HG03460 (cell line): ENCODE measurements at regions not wholly inside any gene's neighbourhood (a gene's known extent, or its start where the extent isn't known, plus 50 kb on each side); places are given as distances from the start of the nearest gene placed in this dataset.
A peak's percentile ranks its signal among the peaks of the same experiment; 100 is the strongest.
"Not testable (repeated sequence)": the region's sequence is repeated elsewhere in the genome, so short reads cannot be mapped to it uniquely, and the experiment has no call there.

Source experiments
- ATAC-seq: cut with Tn5 transposase; IDR thresholded peaks from one replicate; pipeline ENCODE4 v1.9.1; 2021; ENCODE audit not compliant: unreplicated experiment

GRCh38 chr10:46740368-46740767 lies 161.4 kb downstream of the SYT15 start:
- ATAC-seq: not testable (repeated sequence)

- ATAC-seq: not testable (repeated sequence)
Observed at GRCh38 chr10:46749003-46749402, 162.2 kb upstream of the PTPN20 start.

GRCh38 chr10:46749470-46749869 lies 161.8 kb upstream of the PTPN20 start:
- not testable (repeated sequence) for ATAC-seq

- ATAC-seq: not testable (repeated sequence)
Observed at GRCh38 chr10:46753763-46754162, 157.5 kb upstream of the PTPN20 start.

GRCh38 chr10:46761471-46761870 lies 149.8 kb upstream of the PTPN20 start:
- peak; percentile 87 for ATAC-seq

- ATAC-seq: not testable (repeated sequence)
Observed at GRCh38 chr10:46768515-46769291, 142.5 kb upstream of the PTPN20 start.

- ATAC-seq: not testable (repeated sequence)
Observed at GRCh38 chr10:46773178-46773896, 137.9 kb upstream of the PTPN20 start.

GRCh38 chr10:46773897-46774236 lies 137.4 kb upstream of the PTPN20 start:
- not testable (repeated sequence) for ATAC-seq

- not testable (repeated sequence) for ATAC-seq
Observed at GRCh38 chr10:46774366-46774765, 136.9 kb upstream of the PTPN20 start.

- not testable (repeated sequence) for ATAC-seq
Observed at GRCh38 chr10:46774945-46775667, 136.1 kb upstream of the PTPN20 start.

- not testable (repeated sequence) for ATAC-seq
Observed at GRCh38 chr10:46775668-46776059, 135.6 kb upstream of the PTPN20 start.

- ATAC-seq: not testable (repeated sequence)
Observed at GRCh38 chr10:46779571-46779970, 131.7 kb upstream of the PTPN20 start.

GRCh38 chr10:46780164-46780563 lies 131.1 kb upstream of the PTPN20 start:
- ATAC-seq: not testable (repeated sequence)

- not testable (repeated sequence) for ATAC-seq
Observed at GRCh38 chr10:46781001-46781400, 130.2 kb upstream of the PTPN20 start.

- not testable (repeated sequence) for ATAC-seq
Observed at GRCh38 chr10:46782001-46782874, 129.0 kb upstream of the PTPN20 start.

GRCh38 chr10:46784665-46785064 lies 126.6 kb upstream of the PTPN20 start:
- not testable (repeated sequence) for ATAC-seq

- ATAC-seq: not testable (repeated sequence)
Observed at GRCh38 chr10:46786125-46786517, 125.1 kb upstream of the PTPN20 start.

- ATAC-seq: peak; percentile 72
Observed at GRCh38 chr10:46786518-46787320, 124.5 kb upstream of the PTPN20 start.

GRCh38 chr10:46787321-46787615 lies 124.0 kb upstream of the PTPN20 start:
- ATAC-seq: peak; percentile 57
